ENCODE measurements at regions not wholly inside any gene's neighbourhood (a gene's known extent, or its start where the extent isn't known, plus 50 kb on each side); places are given as distances from the start of the nearest gene placed in this dataset.
"Not testable (repeated sequence)": the region's sequence is repeated elsewhere in the genome, so short reads cannot be mapped to it uniquely, and the experiment has no call there.

DNA sequence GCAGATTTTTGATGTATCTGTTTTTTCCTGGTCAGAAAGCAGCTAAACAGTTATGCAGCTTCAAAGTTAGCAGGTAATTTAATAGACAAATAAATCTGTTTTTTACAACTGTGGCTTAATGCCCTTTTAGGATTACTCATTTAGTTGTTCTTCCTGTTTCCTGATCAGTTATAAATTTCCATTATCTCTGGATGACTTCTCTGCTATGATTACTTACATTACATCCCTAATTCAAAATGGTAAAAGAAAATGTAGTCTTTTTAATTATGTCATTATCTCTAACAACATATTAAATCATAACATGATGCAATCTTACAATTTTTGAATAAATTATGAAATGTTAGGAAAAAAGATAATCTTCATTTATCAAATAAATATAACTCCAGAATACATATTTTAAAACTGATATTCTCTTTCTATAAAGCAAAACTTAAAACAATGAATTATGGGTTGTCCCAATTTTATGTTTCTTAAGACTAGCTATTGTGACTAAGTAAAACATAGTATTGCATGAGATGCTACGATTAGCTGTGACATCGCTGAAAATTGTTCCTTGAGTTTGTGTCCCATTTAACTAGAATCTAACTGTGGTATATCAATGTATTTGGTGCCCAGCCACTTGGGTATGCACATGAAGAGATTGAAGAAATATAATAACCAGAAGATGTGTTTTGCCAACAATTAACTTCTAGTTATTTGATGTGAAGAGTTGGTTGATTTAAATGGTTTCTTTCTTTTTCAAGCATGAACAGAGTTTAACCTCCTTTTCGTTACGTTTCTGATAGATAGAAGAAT, 605.3 kb upstream of the SPRY2 start:
- DNase-seq (ENCODE audit: low spot score): no peak

DNA sequence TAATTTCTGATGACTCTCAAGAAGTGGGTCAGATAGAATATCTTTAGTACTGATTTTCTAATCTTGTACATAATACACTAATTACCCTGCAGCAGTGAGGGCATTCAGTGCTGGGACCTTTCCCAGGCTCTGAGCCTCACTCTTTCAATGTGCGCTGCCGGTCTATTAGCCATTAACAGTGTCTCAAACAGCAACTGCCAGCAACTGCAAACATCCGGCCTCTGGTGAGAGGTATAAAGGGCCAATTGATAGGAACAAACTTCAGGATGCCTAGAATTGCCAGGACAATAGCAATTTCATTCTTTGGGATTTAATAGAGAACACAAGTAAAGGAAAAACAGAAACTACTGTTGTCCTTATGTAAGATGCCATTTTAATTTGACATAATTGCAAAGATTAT, 604.4 kb upstream of the SPRY2 start:
- no peak for DNase-seq (ENCODE audit: low spot score)

DNA sequence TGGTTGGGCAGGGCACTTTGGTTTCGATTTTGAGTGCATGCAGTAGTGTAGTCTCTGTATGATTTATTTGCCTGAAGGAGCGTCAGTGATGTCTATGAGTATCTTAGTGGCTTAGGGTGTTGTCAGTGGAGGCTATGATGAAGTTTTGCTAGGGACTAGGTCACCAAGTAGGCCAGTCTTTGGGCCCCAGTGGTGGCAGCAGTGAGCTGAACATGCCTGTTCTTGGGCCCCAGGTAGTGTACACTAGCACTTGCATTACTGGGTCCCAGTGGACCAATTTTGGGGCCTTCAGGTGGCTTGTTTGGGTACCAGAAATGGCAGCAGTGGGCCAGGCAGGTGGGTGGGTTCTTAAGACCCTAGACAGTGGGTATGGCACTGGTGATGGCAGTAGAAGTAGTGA, 598.7 kb upstream of the SPRY2 start:
- DNase-seq (ENCODE audit: low spot score): no peak

DNA sequence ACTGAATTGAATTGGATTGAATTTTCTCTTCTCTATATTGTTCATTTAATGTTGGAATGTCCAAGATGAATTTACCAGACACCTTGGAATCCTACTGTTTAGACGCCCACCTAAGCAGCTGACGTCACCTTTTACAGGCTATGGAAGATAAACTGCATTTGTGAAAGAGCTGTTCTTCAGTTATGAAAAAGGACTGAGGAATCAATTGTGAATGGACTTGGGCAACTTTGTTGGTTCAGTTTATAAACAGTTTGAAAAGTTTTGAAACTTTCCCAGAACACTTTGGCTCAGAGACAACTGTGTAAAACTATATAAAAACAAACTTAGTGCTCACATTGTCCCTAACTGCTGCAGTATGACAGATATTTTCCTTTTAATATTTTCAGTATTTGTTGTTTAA, 590.8 kb upstream of the SPRY2 start:
- DNase-seq (ENCODE audit: low spot score): no peak

DNA sequence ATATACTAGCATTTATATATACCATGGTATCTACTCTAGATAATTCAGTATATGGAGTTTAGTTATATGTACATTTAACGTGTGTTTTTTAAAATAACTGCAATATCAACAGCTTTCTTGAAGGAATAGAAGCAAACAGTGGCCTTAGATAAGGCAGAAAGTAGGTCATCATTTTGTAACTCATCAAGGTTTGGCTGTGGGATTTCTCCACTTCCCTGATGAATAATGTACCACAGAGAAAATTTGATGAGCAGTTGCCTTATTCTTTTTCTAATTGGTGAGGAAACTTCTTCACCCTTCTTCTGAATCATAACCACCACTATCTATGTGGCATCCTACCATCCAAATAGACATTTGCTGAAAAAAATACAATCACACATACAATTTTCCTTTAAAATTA, 590.2 kb upstream of the SPRY2 start:
- no peak for DNase-seq (ENCODE audit: low spot score)

DNA sequence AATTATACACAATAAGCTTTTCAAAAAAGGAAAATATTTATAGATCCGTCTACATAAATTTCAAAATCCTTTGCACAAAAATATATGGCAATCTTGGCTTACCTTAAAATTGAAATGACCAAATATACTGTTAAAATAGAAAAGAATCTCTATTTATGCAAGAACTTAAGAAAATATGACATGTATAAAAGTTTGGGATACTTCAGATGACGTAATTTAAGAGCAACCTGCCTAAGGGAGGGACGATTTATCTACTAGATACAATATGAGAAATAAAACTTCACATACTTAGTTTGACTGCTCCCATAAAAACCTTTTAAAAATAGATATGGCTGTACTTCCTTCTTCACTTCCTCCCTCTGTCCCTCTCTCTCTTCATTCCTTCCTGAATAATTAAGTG, 587.3 kb upstream of the SPRY2 start:
- no peak for DNase-seq (ENCODE audit: low spot score)

DNA sequence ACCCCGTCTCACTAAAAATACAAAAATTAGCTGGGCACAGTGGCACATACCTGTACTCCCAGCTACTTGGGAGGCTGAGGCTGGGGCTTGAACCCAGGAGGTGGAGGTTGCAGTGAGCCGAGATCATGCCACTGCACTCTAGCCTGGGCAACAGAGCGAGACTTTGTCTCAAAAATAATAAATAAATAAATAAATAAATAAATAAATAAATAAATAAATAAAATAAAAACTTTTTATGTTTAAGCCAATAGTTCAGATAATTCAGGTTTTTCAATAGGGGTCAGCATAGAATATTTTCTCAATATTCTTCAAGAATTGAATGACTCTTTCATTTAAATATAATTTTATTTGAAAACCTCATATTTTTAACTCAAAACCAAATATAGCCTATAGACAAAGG, 585.1 kb upstream of the SPRY2 start:
- not testable (repeated sequence) for DNase-seq (ENCODE audit: low spot score)

DNA sequence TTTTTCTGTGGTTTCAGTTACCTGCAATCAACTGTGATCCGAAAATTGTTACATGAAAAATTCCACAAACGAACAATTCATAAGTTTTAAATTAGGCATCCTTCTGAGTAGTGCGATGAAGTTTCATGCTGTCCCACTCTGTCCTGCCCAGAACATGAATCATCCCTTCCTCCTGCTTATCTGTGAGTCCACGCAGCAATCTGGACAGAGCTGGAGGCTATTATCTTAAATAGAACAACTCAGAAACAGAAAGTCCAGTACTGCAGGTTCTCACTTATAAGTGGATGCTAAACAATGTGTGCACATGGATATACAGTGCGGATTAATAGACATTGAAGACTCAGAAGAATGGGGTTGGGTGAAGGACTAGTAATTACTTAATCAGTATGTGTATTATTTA, 583.7 kb upstream of the SPRY2 start:
- DNase-seq (ENCODE audit: low spot score): no peak

DNA sequence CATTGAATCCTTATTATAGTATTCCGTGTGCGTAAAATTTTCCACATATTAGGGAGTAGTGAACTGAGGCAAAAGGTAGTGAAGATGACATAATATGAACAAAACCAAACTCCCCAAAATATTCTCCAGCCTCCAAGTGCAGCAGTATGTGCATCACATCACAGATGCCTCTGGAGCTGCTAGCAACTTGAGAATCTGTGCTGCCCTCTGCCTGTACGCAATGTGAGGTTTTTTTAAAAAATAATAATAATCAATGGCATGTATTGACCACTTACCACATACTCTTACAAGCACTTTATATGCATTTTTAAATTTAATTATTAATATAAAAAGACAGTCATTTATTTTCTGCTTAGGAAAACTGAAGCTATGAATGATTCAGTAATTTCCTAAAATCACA, 583.0 kb upstream of the SPRY2 start:
- no peak for DNase-seq (ENCODE audit: low spot score)

DNA sequence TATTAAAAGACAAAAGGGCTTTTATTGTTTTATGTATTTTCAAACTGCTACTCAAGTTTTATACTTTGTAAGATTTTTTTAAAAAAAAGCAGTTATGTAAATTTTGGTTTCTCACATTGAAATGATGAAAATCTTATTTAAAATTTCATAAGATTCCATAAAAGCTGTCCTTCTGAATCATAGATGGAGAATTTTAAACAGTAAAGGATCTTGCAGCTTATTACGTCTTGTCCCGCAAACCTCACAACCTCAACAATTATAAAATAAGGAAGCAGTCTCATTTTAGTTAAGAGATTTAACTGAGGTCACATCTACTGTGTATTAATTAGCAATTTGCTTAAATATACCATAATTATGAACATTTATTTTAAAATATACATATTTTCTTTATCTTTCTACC, 581.0 kb upstream of the SPRY2 start:
- no peak for DNase-seq (ENCODE audit: low spot score)

DNA sequence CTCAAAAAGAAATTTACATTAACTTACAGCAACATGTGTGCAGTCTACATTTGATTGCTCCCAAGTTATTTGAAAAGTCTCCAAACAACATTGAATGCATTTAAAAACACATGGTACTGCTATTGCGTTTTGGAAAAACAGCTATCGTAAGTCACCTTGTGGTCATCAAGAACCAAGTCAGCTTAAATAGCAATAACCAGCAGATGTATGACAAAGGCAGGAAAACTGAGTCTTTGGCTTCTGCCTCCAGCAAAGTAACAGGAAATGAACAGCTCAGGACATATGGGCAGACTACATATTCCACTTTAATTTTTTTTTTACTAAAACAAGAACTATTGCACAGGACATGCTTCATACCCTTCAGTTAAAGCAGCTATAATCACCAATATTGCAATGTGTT, 580.6 kb upstream of the SPRY2 start:
- DNase-seq (ENCODE audit: low spot score): no peak

DNA sequence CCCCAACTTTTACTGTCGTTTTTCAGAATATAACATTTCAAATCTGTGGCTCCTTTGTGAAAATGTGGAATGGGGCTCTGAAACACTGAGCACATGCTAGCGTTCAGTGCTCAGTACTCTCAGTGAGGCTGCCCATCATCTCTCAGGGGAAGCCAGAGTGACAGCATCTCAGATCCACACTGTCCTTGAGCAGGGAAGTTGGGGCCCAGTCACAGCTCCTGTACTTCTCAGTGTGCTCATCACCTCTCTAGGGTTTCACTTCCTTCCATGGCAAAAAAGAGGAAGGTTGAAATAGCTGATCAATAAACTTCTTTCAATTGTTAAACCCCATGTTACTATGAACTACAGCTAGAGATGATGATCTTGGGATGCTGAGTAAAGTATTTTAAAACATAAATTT, 565.9 kb upstream of the SPRY2 start:
- no peak for DNase-seq (ENCODE audit: low spot score)

DNA sequence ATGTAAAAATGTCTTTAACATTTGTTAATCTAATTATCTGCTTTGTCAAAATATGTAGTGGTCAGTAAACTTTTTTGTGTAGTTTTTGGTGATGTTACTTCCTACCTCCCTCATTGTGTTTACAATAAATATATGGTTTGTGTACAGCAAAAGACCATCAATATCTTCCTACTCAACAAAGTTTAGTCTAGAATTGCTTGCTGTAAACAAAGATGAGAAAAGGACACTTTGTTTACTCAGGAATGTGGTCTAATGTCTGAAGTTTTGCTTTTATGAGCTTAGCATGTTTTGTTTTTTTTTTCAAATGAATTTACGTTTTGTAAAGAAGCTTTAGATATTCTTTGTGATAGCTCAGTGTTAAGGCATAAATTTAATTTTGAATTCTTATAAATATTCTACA, 563.5 kb upstream of the SPRY2 start:
- no peak for DNase-seq (ENCODE audit: low spot score)

DNA sequence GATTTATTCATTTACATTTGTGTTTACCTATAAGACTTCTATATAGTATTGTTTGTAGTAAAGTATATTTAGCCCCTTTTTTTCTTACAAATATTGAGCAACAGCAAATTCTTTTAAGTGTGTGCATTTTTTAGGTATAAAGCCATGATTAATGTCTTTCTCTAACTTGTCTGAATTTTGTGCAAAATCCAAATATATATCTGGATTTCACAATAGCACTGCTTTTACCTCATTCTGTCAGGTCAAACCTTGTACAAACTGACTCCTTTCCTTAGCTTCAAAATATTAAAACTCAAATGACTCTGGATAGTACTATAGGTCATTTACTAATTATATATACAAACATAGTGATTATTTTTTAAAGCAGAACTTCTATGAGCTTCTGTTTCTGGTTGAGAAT, 563.0 kb upstream of the SPRY2 start:
- DNase-seq (ENCODE audit: low spot score): no peak

DNA sequence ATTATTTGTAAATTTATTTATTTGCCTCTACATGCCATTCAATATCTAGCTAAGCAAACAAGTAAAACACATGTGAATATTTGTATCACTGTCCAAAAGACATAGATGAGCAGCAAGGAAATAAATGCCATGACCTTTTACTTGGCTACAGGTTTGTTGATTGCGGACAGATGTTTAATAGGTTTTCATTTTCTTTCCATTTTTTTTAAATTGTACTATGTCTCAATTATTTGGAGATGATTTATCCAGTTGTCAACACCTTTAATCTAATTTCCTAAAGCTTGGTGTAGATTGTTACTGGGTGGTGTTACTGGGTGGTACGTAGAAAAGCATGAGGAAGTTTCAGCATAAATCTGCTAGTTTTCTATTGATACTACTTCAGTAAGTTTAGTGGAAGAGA, 560.6 kb upstream of the SPRY2 start:
- no peak for DNase-seq (ENCODE audit: low spot score)

DNA sequence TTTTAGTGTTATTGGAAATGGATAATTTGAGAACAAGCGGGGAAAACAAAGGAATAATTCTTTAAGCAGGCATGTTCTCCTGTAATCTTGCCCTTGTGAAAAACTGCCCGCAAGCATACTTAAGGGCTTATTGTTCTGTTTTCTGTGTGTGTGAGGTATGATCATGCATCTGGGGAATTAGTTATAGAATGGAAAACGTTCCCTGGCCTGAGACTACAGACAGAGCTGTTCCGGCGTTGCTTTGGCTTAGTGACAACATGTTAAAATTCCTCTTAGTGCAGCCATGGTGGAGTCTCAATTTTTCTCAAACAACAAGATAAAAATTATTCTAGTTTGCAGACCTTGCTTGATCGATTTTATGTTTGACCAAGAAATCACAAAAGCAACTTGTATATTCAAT, 560.2 kb upstream of the SPRY2 start:
- DNase-seq (ENCODE audit: low spot score): no peak

DNA sequence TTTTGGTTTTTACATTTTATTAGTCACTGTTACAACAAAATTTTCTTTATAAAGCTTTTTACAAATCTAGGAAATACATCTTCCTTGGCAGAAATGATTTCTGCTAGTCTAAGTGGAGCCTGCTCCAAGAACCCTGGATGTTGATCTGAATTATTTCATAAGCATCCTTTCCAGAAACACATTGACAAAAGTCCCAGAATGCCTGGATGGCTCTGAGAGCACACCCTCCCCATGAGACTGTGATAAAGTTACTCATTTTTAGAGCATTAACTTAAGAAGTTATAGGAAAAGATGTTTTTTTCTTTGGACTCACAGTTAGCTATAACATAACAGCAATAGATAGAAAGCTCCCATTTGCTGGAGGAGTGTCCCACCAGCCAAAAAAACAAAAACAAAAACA, 559.6 kb upstream of the SPRY2 start:
- DNase-seq (ENCODE audit: low spot score): no peak

DNA sequence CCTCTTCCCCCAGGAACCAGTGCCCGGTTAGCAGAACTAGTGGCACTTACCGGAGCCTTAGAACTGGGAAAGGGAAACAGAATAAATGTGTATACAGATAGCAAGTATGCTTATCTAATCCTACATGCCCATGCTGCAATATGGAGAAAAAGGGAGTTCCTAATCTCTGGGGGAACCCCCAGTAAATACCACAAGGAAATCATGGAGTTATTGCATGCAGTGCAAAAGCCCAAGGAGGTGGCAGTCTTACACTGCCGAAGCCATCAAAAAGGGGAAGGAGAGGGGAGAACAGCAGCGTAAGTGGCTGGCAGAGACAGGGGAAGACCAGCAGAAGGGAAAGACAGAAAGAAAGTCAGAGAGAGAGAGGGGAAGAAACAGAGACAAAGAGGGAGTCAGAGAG, 556.7 kb upstream of the SPRY2 start:
- DNase-seq (ENCODE audit: low spot score): not testable (repeated sequence)

DNA sequence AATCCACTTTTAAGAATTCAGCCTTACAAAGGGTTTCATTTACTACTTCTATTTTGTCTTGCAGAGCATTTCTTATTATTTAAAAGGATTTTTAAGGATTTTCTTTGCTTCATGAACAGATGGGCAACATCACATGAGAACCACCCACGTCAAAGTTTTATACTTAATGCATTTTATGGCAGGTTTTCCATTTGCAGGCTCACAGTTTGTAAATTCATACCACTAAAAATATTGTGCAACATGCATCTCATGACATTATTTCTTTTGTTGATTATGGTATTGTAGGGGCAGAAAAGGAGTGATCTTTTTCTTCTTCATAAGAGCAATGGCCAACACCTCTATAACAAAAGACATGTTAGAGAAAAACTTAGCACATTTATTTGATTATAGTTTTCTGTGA, 554.0 kb upstream of the SPRY2 start:
- DNase-seq (ENCODE audit: low spot score): no peak

DNA sequence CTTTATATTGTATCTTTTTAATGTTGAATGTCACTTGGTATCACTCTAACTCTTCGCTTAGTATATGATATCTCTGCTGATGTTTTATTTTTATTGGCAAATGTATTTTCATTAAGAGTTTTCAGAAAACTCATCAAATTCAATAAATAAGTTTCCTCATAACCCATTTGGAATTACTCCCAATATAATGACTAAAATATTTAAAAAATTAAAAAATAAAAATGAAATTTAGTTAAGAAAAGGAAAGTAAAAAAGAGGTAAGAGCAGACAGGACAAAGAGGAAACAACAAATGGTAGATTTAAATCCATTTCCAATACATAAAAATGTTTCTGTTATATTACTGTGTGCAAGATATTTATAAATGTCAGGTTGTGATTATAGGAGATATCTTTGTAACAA, 548.9 kb upstream of the SPRY2 start:
- DNase-seq (ENCODE audit: low spot score): no peak

DNA sequence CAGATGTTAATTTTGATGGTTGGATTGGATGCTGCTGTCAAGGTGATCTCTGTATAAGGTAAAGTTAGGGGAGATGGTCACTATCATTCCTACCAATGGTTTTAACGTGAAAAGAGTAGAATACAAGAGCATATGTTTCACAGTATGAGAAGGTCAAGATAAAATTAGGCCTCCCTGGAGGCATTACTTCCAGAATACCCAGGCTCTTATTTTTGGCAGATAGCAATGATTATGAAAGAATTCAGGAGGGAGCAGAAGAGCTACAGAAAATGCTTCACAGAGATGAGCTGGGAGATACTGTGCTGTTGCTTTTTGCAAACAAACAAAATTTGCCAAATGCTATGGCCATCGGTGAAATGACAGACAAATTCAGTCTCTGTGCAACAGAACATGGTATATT, 547.5 kb upstream of the SPRY2 start:
- DNase-seq (ENCODE audit: low spot score): no peak

DNA sequence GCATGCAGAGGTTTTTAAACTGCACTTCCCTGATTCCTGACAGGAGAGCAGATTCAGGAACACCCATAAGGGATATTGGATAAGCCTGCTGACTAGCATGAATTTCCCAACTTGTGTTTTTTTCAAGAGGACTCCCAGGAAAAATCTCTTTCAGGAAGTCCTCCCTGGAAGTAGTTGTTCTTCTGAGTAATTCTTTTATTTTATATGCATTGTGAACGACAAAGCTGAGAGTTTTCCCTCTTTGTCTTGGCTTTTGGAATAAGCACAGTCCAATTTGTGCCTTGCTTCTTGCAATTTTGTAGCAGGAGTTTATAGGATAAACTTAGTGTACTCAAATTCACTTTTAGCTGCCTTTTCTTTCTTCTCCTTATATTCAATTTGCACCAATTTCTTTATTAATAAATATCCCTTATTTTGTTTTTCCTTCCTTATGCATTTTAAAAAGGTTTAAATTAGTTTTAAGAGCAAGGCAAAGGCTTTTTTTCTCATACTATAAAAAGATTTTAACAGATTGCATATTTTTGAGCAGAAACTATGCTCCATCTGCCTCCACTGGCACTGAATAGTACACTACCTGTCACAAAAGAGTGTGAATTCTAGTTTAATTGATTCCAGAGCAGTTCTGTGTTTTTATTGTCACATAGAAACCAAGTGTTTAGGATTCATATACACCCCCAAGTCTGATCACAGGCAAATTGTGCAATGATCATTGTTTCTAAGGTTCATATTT, 543.3 kb upstream of the SPRY2 start:
- no peak for DNase-seq (ENCODE audit: low spot score)

DNA sequence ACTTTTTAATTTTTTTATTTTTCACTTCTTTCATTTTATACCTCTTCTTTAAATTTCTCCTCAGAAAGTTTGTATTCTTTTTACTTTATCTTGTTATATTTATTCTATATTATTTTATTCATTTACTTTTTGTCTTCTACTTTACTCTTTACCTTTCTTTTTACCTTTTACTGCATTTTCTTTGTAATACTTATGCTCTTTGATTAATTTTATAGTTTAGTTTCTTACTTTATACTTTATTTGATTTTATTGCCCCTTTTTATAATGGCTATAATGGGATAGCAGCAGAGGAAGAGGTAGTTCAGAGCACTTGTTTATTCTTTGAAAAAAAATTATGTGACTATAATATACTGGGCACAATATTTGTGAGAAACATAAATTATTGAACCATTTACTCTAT, 542.6 kb upstream of the SPRY2 start:
- DNase-seq (ENCODE audit: low spot score): no peak

DNA sequence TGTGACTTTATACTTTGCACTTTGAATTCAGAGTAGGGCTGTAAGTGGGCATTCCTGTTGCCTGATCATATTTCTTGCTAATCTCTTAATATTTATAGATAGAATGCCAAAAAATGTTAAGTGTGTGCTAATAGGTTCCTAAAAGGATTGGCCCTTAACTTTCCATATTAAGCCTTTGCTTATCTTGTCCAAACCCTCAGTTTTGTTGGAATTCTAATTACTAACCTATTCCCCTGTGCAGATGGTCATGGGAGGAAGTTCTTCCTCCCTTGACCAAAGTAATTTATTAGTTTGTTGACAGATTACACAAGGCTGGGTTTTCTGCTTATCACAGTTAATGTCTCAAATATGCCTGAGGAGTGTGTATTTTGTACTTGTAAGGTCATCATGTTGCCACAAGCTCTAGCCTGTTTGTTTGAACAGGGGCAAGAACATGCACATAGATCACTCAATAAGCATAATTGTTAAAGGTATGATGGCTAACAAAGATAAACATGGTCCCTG, 541.1 kb upstream of the SPRY2 start:
- DNase-seq (ENCODE audit: low spot score): no peak
